GM18870 (cell line): ENCODE measurements at regions not wholly inside any gene's neighbourhood (a gene's known extent, or its start where the extent isn't known, plus 50 kb on each side); places are given as distances from the start of the nearest gene placed in this dataset.

Experiments
- ATAC-seq: cut with Tn5 transposase; IDR thresholded peaks from one replicate; pipeline ENCODE4 v1.9.1; 2021; ENCODE audit warnings: moderate library complexity; ENCODE audit not compliant: unreplicated experiment

- no peak for ATAC-seq
Observed at GRCh38 chr13:22563272-22563671, 617.5 kb upstream of the SGCG start.

- no peak for ATAC-seq
Observed at GRCh38 chr13:22569811-22570210, 611.0 kb upstream of the SGCG start.

GRCh38 chr13:22589880-22590279 lies 590.9 kb upstream of the SGCG start:
- ATAC-seq: no peak

GRCh38 chr13:22592515-22592914 lies 588.3 kb upstream of the SGCG start:
- ATAC-seq: no peak

- no peak for ATAC-seq
Observed at GRCh38 chr13:22594041-22594440, 586.7 kb upstream of the SGCG start.

GRCh38 chr13:22596171-22596863 lies 584.5 kb upstream of the SGCG start:
- no peak for ATAC-seq

GRCh38 chr13:22599156-22599555 lies 581.6 kb upstream of the SGCG start:
- ATAC-seq: no peak

GRCh38 chr13:22618002-22618401 lies 562.8 kb upstream of the SGCG start:
- ATAC-seq: no peak

- no peak for ATAC-seq
Observed at GRCh38 chr13:22625691-22626090, 555.1 kb upstream of the SGCG start.

- no peak for ATAC-seq
Observed at GRCh38 chr13:22629374-22629773, 551.4 kb upstream of the SGCG start.

GRCh38 chr13:22642088-22642487 lies 538.7 kb upstream of the SGCG start:
- ATAC-seq: no peak

- ATAC-seq: no peak
Observed at GRCh38 chr13:22644941-22645340, 535.8 kb upstream of the SGCG start.

GRCh38 chr13:22647156-22647850 lies 533.5 kb upstream of the SGCG start:
- no peak for ATAC-seq

- no peak for ATAC-seq
Observed at GRCh38 chr13:22648320-22648801, 532.4 kb upstream of the SGCG start.

GRCh38 chr13:22652796-22653195 lies 528.0 kb upstream of the SGCG start:
- ATAC-seq: no peak

GRCh38 chr13:22653866-22654265 lies 526.9 kb upstream of the SGCG start:
- no peak for ATAC-seq

GRCh38 chr13:22655106-22655852 lies 525.5 kb upstream of the SGCG start:
- no peak for ATAC-seq

GRCh38 chr13:22662771-22663170 lies 518.0 kb upstream of the SGCG start:
- no peak for ATAC-seq

- ATAC-seq: no peak
Observed at GRCh38 chr13:22665506-22665905, 515.3 kb upstream of the SGCG start.

- no peak for ATAC-seq
Observed at GRCh38 chr13:22690756-22691155, 490.0 kb upstream of the SGCG start.

GRCh38 chr13:22693691-22694090 lies 487.1 kb upstream of the SGCG start:
- ATAC-seq: no peak

- no peak for ATAC-seq
Observed at GRCh38 chr13:22696433-22696832, 484.3 kb upstream of the SGCG start.
